GM23338 (cell line): ENCODE measurements at regions not wholly inside any gene's neighbourhood (a gene's known extent, or its start where the extent isn't known, plus 50 kb on each side); places are given as distances from the start of the nearest gene placed in this dataset.

Source experiments
- EZH2phosphoT487 ChIP-seq: fragments of 200-600 bp; sonication (generic); IDR thresholded peaks from one replicate; pipeline ENCODE4 v1.8.1; 2018; ENCODE audit warnings: antibody characterized with exemption; ENCODE audit not compliant: unreplicated experiment
- POLR2AphosphoS5 ChIP-seq: IDR thresholded peaks from 2 replicates; pipeline ENCODE4 v1.6.1; 2016; ENCODE audit warnings: antibody characterized with exemption, low read depth
- TF ChIP-seq, protein P1 (sequence below), 2 experiments: fragments of 200-600 bp in 1 of 2; sonication (generic) in 1 of 2; conservative IDR thresholded peaks; 2 replicates each; pipeline versions ENCODE4 v1.5.1 to v1.6.1; 2016 to 2017; ENCODE audit warnings: antibody characterized with exemption in 2 of 2, low read depth in 2 of 2, mild to moderate bottlenecking in 2 of 2, moderate library complexity in 1 of 2

- TF ChIP-seq, protein P1, sequence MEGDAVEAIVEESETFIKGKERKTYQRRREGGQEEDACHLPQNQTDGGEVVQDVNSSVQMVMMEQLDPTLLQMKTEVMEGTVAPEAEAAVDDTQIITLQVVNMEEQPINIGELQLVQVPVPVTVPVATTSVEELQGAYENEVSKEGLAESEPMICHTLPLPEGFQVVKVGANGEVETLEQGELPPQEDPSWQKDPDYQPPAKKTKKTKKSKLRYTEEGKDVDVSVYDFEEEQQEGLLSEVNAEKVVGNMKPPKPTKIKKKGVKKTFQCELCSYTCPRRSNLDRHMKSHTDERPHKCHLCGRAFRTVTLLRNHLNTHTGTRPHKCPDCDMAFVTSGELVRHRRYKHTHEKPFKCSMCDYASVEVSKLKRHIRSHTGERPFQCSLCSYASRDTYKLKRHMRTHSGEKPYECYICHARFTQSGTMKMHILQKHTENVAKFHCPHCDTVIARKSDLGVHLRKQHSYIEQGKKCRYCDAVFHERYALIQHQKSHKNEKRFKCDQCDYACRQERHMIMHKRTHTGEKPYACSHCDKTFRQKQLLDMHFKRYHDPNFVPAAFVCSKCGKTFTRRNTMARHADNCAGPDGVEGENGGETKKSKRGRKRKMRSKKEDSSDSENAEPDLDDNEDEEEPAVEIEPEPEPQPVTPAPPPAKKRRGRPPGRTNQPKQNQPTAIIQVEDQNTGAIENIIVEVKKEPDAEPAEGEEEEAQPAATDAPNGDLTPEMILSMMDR (conservative IDR thresholded peaks at IDR 0.05; ENCODE audit: low read depth in 2 of 2) = no peak
- TF ChIP-seq EZH2phosphoT487 = no peak
- TF ChIP-seq POLR2AphosphoS5 = no peak
These were observed 522.8 kb downstream of the MBD2 start for GRCh38 chr18:53701697-53702096.
